Vagina (tissue), 2 donors: ENCODE measurements at regions not wholly inside any gene's neighbourhood (a gene's known extent, or its start where the extent isn't known, plus 50 kb on each side); places are given as distances from the start of the nearest gene placed in this dataset.

Source experiments
- POLR2A ChIP-seq, 2 donors: fragments of 450-650 bp; IDR thresholded peaks; one replicate each; pipeline ENCODE4 v1.6.1; 2017; ENCODE audit warnings: antibody characterized with exemption in 2 of 2, mild to moderate bottlenecking in 2 of 2, moderate library complexity in 2 of 2
- POLR2AphosphoS5 ChIP-seq, 2 donors: sonication (generic); formaldehyde crosslinking; IDR thresholded peaks; one replicate each; pipeline ENCODE4 v1.9.0; 2017; ENCODE audit warnings: antibody characterized with exemption in 2 of 2, mild to moderate bottlenecking in 2 of 2, low read depth in 1 of 2; ENCODE audit not compliant: insufficient read depth in 1 of 2
- TF ChIP-seq, protein P1 (sequence below), 3 experiments: fragments of 450-650 bp in 2 of 3; fragments of 200-600 bp in 1 of 3; sonication (generic) in 1 of 3; IDR thresholded peaks; one replicate each; pipeline ENCODE4 v1.5.1; 2017 to 2019; ENCODE audit warnings: antibody characterized with exemption in 3 of 3, mild to moderate bottlenecking in 2 of 3, moderate library complexity in 2 of 3

DNA sequence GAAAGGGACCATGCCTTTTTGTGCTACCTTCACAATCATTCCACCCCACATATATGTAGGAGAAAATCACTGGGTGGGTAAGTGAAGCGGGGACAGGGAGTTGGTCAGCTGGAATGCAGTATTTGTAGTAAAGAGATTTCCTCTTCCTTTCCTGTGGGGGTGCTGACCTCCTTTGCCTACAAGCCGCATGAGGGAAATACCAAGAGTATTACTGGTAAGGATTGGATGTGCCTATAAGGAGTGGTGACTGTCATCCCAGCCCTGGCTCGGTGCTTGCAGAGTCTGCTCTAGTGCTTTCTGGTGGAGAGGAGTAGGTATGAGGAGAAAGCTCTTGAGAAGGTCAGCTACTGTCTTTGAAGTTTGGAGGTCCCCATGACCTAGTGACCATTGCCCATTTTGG, 324.6 kb downstream of the HRH4 start:
- TF ChIP-seq, protein P1, sequence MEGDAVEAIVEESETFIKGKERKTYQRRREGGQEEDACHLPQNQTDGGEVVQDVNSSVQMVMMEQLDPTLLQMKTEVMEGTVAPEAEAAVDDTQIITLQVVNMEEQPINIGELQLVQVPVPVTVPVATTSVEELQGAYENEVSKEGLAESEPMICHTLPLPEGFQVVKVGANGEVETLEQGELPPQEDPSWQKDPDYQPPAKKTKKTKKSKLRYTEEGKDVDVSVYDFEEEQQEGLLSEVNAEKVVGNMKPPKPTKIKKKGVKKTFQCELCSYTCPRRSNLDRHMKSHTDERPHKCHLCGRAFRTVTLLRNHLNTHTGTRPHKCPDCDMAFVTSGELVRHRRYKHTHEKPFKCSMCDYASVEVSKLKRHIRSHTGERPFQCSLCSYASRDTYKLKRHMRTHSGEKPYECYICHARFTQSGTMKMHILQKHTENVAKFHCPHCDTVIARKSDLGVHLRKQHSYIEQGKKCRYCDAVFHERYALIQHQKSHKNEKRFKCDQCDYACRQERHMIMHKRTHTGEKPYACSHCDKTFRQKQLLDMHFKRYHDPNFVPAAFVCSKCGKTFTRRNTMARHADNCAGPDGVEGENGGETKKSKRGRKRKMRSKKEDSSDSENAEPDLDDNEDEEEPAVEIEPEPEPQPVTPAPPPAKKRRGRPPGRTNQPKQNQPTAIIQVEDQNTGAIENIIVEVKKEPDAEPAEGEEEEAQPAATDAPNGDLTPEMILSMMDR (IDR thresholded peaks at IDR 0.05): no peak
- TF ChIP-seq POLR2A (IDR thresholded peaks at IDR 0.05) (no peak), POLR2AphosphoS5 (IDR thresholded peaks at IDR 0.05; ENCODE audit: insufficient read depth in 1 of 2, low read depth in 1 of 2) (no peak)
